Gastrocnemius medialis (tissue), 4 donors: ENCODE measurements at regions not wholly inside any gene's neighbourhood (a gene's known extent, or its start where the extent isn't known, plus 50 kb on each side); places are given as distances from the start of the nearest gene placed in this dataset.
"Not testable (repeated sequence)": the region's sequence is repeated elsewhere in the genome, so short reads cannot be mapped to it uniquely, and the experiment has no call there.

Source experiments
- CTCF ChIP-seq, 5 experiments: fragments of 450-650 bp in 3 of 5; fragments of 200-600 bp in 2 of 5; sonication (generic) in 2 of 5; IDR thresholded peaks in 4 of 5; conservative IDR thresholded peaks in 1 of 5; 1 replicate in 4 of 5; 2 replicates in 1 of 5; pipeline ENCODE4 v1.5.1; 2016 to 2019; ENCODE audit warnings: antibody characterized with exemption in 5 of 5, mild to moderate bottlenecking in 3 of 5, moderate library complexity in 3 of 5
- POLR2A ChIP-seq, 2 donors: fragments of 450-650 bp; IDR thresholded peaks; one replicate each; pipeline ENCODE4 v1.6.1; 2017; ENCODE audit warnings: antibody characterized with exemption in 2 of 2, mild to moderate bottlenecking in 2 of 2, moderate library complexity in 2 of 2

DNA sequence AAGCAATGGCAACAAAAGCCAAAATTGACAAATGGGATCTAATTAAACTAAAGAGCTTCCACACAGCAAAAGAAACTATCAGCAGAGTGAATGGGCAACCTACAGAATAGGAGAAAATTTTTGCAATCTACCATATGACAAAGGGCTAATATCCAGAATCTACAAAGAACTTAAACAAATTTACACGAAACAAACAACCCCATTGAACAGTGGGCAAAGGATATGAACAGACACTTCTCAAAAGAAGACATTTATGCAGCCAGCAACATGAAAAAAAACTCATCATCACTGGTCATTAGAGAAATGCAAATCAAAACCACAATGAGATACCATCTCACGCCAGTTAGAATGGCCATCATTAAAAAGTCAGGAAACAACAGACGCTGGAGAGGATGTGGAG, 113.4 kb downstream of the PSMG1 start:
- TF ChIP-seq CTCF (IDR thresholded peaks at IDR 0.05 in 4 of 5, conservative IDR thresholded peaks at IDR 0.05 in 1 of 5); POLR2A (IDR thresholded peaks at IDR 0.05): not testable (repeated sequence)
